Spleen (tissue), 11 donors: ENCODE measurements at regions not wholly inside any gene's neighbourhood (a gene's known extent, or its start where the extent isn't known, plus 50 kb on each side); places are given as distances from the start of the nearest gene placed in this dataset.
A peak's percentile ranks its signal among the peaks of the same experiment; 100 is the strongest.
"Not testable (repeated sequence)": the region's sequence is repeated elsewhere in the genome, so short reads cannot be mapped to it uniquely, and the experiment has no call there.

Experiments
- DNase-seq: peaks from one replicate; pipeline ENCODE4 v3.0.0-alpha.2; 2020
- H3K27ac ChIP-seq, 8 donors: fragments of 200-600 bp; sonication (generic) in 7 of 8; 1 replicate in 4 of 8; 2 replicates in 4 of 8; pipeline versions ENCODE4 v1.5.0 to v1.8.0; 2016 to 2021; ENCODE audit warnings: inconsistent platforms in 4 of 8, mild to moderate bottlenecking in 4 of 8, moderate library complexity in 1 of 8
- H3K27me3 ChIP-seq, 7 donors: fragments of 200-600 bp; sonication (generic) in 6 of 7; replicated peaks in 1 of 7; 1 replicate in 4 of 7; 2 replicates in 3 of 7; pipeline versions ENCODE4 v1.5.0 to v1.8.0; 2016 to 2021; ENCODE audit warnings: inconsistent platforms in 3 of 7, mild to moderate bottlenecking in 1 of 7
- H3K36me3 ChIP-seq, 6 donors: fragments of 200-600 bp; sonication (generic) in 5 of 6; 1 replicate in 4 of 6; 2 replicates in 2 of 6; pipeline versions ENCODE4 v1.5.0 to v1.8.0; 2016 to 2021; ENCODE audit warnings: inconsistent platforms in 2 of 6
- H3K4me1 ChIP-seq, 6 donors: fragments of 200-600 bp; sonication (generic) in 5 of 6; 1 replicate in 3 of 6; 2 replicates in 3 of 6; pipeline versions ENCODE4 v1.5.0 to v1.8.0; 2016 to 2021; ENCODE audit warnings: inconsistent platforms in 3 of 6
- H3K4me3 ChIP-seq, 8 donors: fragments of 200-600 bp; sonication (generic) in 7 of 8; 1 replicate in 4 of 8; 2 replicates in 4 of 8; pipeline versions ENCODE4 v1.5.0 to v1.8.0; 2016 to 2021; ENCODE audit warnings: inconsistent platforms in 4 of 8, mild to moderate bottlenecking in 4 of 8, moderate library complexity in 2 of 8
- H3K9me3 ChIP-seq, 8 donors: fragments of 200-600 bp; sonication (generic) in 7 of 8; 1 replicate in 4 of 8; 2 replicates in 4 of 8; pipeline versions ENCODE4 v1.5.0 to v1.8.0; 2016 to 2021; ENCODE audit warnings: inconsistent platforms in 4 of 8
- CTCF ChIP-seq, 11 experiments: fragments of 200-600 bp in 7 of 11; fragments of 450-650 bp in 4 of 11; sonication (generic) in 4 of 11; IDR thresholded peaks in 8 of 11; conservative IDR thresholded peaks in 3 of 11; 1 replicate in 7 of 11; 2 replicates in 4 of 11; pipeline versions ENCODE4 v1.4.0 to v1.8.0; 2016 to 2021; ENCODE audit warnings: antibody characterized with exemption in 11 of 11, inconsistent platforms in 4 of 11, mild to moderate bottlenecking in 1 of 11
- POLR2A ChIP-seq, 3 donors: fragments of 450-650 bp; IDR thresholded peaks; one replicate each; pipeline ENCODE4 v1.5.1; 2017; ENCODE audit warnings: antibody characterized with exemption in 3 of 3, mild to moderate bottlenecking in 1 of 3
- POLR2AphosphoS5 ChIP-seq, 3 donors: sonication (generic); formaldehyde crosslinking; IDR thresholded peaks; one replicate each; pipeline ENCODE4 v1.5.1; 2017; ENCODE audit warnings: antibody characterized with exemption in 3 of 3
- WGBS, 5 donors: extraction: QIAGEN DNeasy Blood & Tissue Kit in 3 of 5; methylation state at CpG; one replicate each; pipeline versions ENCODE4 v1.1.5 to v1.1.7; 2013 to 2018; 5-methylcytosine and 5-hydroxymethylcytosine counted together
- intact Hi-C: fragments of 100-400 bp; cut with DNase I; formaldehyde crosslinking; loops from one replicate; pipeline ENCODE4 v1.15.0; 2023; ENCODE audit warnings: low total_unique reads
- donor health status: healthy with polysubstance abuse.
- donor health status: DM: no; HTN: no; CAD: no; lungs with moderate emphysema.
- donor health status: DM: no; HTN: no; CAD: no.
- donor health status: Bipolar disorder and iron deficiency.
- donor health status: healthy.
- donor health status: DM: no; HTN: no; CAD: no.
- donor health status: DM: yes; HTN: yes; CAD: no.

GRCh38 chr10:100664316-100665149, 80.8 kb upstream of the PAX2 start:
- TF ChIP-seq POLR2AphosphoS5 (IDR thresholded peaks at IDR 0.05) (no peak), CTCF (IDR thresholded peaks at IDR 0.05 in 8 of 11, conservative IDR thresholded peaks at IDR 0.05 in 3 of 11) (no peak), POLR2A (IDR thresholded peaks at IDR 0.05) (no peak)
- Histone ChIP-seq H3K27ac (no peak overlapping the region), H3K27me3 (peaks cover under 1 to 92% (median 41%) of the 10 kb centered on the region in 7 donors), H3K4me1 (peaks cover 0 to 5% (median 0%) of the 10 kb centered on the region in 6 donors), H3K36me3 (no peaks in the 10 kb centered on the region), H3K9me3 (no peaks in the 10 kb centered on the region), H3K4me3 (no peak overlapping the region)
- WGBS, 5 donors = 51 to 56% (median 54%) methylated on average over 6 of the region's 6 CpGs
- intact Hi-C loops = no loop called here
- peak; percentile 23 for DNase-seq

GRCh38 chr10:100666634-100667033, 78.7 kb upstream of the PAX2 start:
- H3K9me3 ChIP-seq, H3K4me3 ChIP-seq, H3K27ac ChIP-seq, DNase-seq, H3K36me3 ChIP-seq, intact Hi-C loops: not testable (repeated sequence)
- WGBS, 5 donors = 70 to 90% (median 86%) methylated on average over 2 of the region's 2 CpGs
- H3K27me3 ChIP-seq = peaks cover 5 to 92% (median 44%) of the 10 kb centered on the region in 7 donors
- peaks cover 3 to 10% (median 8%) of the 10 kb centered on the region in 6 donors for H3K4me1 ChIP-seq

GRCh38 chr10:100669616-100670015, 75.8 kb upstream of the PAX2 start:
- H3K27me3 ChIP-seq = peaks cover 5 to 93% (median 65%) of the 10 kb centered on the region in 7 donors
- no peak overlapping the region for H3K4me3 ChIP-seq
- H3K9me3 ChIP-seq = no peaks in the 10 kb centered on the region
- H3K4me1 ChIP-seq = peaks cover 3 to 10% (median 8%) of the 10 kb centered on the region in 6 donors
- no peak overlapping the region for H3K27ac ChIP-seq
- DNase-seq = no peak
- intact Hi-C loops = loop anchor here (5.0 kb wide), 1 partner anchor 208 kb away; no protein-coding TSS in a partner anchor
- H3K36me3 ChIP-seq = no peaks in the 10 kb centered on the region
- TF ChIP-seq POLR2A (IDR thresholded peaks at IDR 0.05) (no peak), POLR2AphosphoS5 (IDR thresholded peaks at IDR 0.05) (no peak), CTCF (IDR thresholded peaks at IDR 0.05 in 8 of 11, conservative IDR thresholded peaks at IDR 0.05 in 3 of 11) (no peak)
- 50 to 74% (median 60%) methylated on average over 3 to 9 of the region's 9 CpGs for WGBS, 5 donors

- WGBS, 5 donors = 30 to 51% (median 42%) methylated on average over 6 of the region's 6 CpGs
Measured at GRCh38 chr10:100670368-100670767, 75.0 kb upstream of the PAX2 start.

More at GRCh38 chr10:100670368-100670767, 75.0 kb upstream of the PAX2 start:
- no peaks in the 10 kb centered on the region for H3K9me3 ChIP-seq
- H3K27me3 ChIP-seq = peaks cover 5 to 100% (median 67%) of the 10 kb centered on the region in 7 donors
- H3K4me3 ChIP-seq = no peak overlapping the region
- no peaks in the 10 kb centered on the region for H3K36me3 ChIP-seq
- peaks cover 3 to 10% (median 8%) of the 10 kb centered on the region in 6 donors for H3K4me1 ChIP-seq
- TF ChIP-seq CTCF (IDR thresholded peaks at IDR 0.05 in 8 of 11, conservative IDR thresholded peaks at IDR 0.05 in 3 of 11) (no peak), POLR2A (IDR thresholded peaks at IDR 0.05) (no peak), POLR2AphosphoS5 (IDR thresholded peaks at IDR 0.05) (no peak)
- intact Hi-C loops = loop anchor here (5.0 kb wide), 1 partner anchor 207 kb away; no protein-coding TSS in a partner anchor
- H3K27ac ChIP-seq = no peak overlapping the region
- DNase-seq = no peak
